Caco-2 (cell line): ENCODE measurements at regions not wholly inside any gene's neighbourhood (a gene's known extent, or its start where the extent isn't known, plus 50 kb on each side); places are given as distances from the start of the nearest gene placed in this dataset.

ENCODE experiments used
- BruUV-seq: library from RNA; stranded (reverse); fragments of 400-500 nt; replicated peaks from 2 replicates; lab custom pipeline; 2021; lab: Mats Ljungman, UMichigan
- CTCF ChIA-PET: fragments of 300-600 bp; sonication (Branson Sonifier 250); formaldehyde crosslinking; loops from one replicate; lab custom pipeline; 2022; ENCODE audit warnings: antibody characterized with exemption; lab: Charles Lee
- POLR2A ChIA-PET: fragments of 300-600 bp; sonication (Branson Sonifier 250); formaldehyde crosslinking; loops from one replicate; lab custom pipeline; 2022; ENCODE audit warnings: antibody characterized with exemption; lab: Charles Lee
- DNase-seq, 2 experiments: peaks; one replicate each; pipeline versions ENCODE4 v3.0.0 to v3.0.0-alpha.2; 2020 to 2022
- H3K27me3 ChIP-seq: replicated peaks from 2 replicates; pipeline ENCODE4 v1.6.0; 2011; ENCODE audit warnings: low read length; ENCODE audit not compliant: control insufficient read depth, insufficient read depth
- H3K36me3 ChIP-seq: 2 replicates; pipeline ENCODE4 v1.5.1; 2011; ENCODE audit warnings: low read length; ENCODE audit not compliant: control insufficient read depth, insufficient read depth
- H3K4me1 ChIP-seq: fragments of 250-450 bp; sonication (Bioruptor Pico); 2 replicates; pipeline ENCODE4 v1.5.1; 2020; ENCODE audit warnings: mild to moderate bottlenecking
- H3K4me3 ChIP-seq: 2 replicates; pipeline ENCODE4 v1.5.1; 2011; ENCODE audit warnings: low read depth, mild to moderate bottlenecking, control low read depth, low read length
- H3K9me3 ChIP-seq: fragments of 250-450 bp; sonication (Bioruptor Pico); 2 replicates; pipeline ENCODE4 v1.5.1; 2020; ENCODE audit warnings: mild to moderate bottlenecking, moderate library complexity
- H3K27ac Mint-ChIP-seq: one replicate; pipeline ENCODE4 v1.8.0; 2022; ENCODE audit warnings: mixed read lengths; ENCODE audit not compliant: unreplicated experiment
- H3K27me3 Mint-ChIP-seq: one replicate; pipeline ENCODE4 v1.8.0; 2022; ENCODE audit warnings: mixed read lengths; ENCODE audit not compliant: insufficient read depth, unreplicated experiment
- H3K36me3 Mint-ChIP-seq: one replicate; pipeline ENCODE4 v1.8.0; 2022; ENCODE audit warnings: mild to moderate bottlenecking, mixed read lengths; ENCODE audit not compliant: insufficient read depth, unreplicated experiment
- H3K4me1 Mint-ChIP-seq: one replicate; pipeline ENCODE4 v1.8.0; 2022; ENCODE audit warnings: low read depth, mixed read lengths; ENCODE audit not compliant: unreplicated experiment
- H3K4me3 Mint-ChIP-seq: one replicate; pipeline ENCODE4 v1.8.0; 2022; ENCODE audit warnings: mild to moderate bottlenecking, moderate library complexity, mixed read lengths; ENCODE audit not compliant: unreplicated experiment
- H3K9me3 Mint-ChIP-seq: one replicate; pipeline ENCODE4 v1.8.0; 2022; ENCODE audit warnings: mixed read lengths; ENCODE audit not compliant: unreplicated experiment
- intact Hi-C: fragments of 100-400 bp; cut with micrococcal nuclease; formaldehyde crosslinking; loops from one replicate; pipeline ENCODE4 v1.10.0; 2022; ENCODE audit not compliant: unreplicated experiment
- TF ChIP-seq, protein P1 (sequence below), 2 experiments: fragments of 200-600 bp in 1 of 2; IDR thresholded peaks; 1 replicate in 1 of 2; 2 replicates in 1 of 2; pipeline versions ENCODE4 v1.5.1 to v1.8.0; 2011 to 2022; ENCODE audit warnings: antibody characterized with exemption in 1 of 2, control low read depth in 1 of 2, inconsistent platforms in 1 of 2, low read depth in 1 of 2, low read length in 1 of 2, mild to moderate bottlenecking in 1 of 2, moderate library complexity in 1 of 2; ENCODE audit not compliant: insufficient read depth in 1 of 2, severe bottlenecking in 1 of 2, unreplicated experiment in 1 of 2

DNA sequence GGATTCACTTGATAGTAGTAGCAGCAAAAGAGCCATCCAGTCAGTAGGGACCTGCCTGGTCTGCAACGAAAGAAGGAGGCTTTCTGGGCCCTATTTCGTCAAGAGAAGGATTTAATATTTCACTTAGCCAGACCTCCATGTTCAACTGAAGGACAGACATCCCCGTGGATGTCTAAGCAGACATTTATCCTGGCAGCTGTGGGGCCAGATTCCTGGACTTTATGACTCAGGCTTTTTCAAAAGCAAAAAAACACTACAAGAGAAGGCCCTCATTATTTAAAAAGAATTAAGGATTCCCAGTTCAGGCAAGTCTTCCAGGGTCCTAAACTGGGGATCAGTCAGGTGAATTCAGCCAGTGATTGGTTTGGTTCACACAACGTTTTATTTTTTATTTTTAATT, 88.5 kb upstream of the TSPAN5 start:
- H3K27ac Mint-ChIP-seq, result peak overlapping the region; percentile 81
- TF ChIP-seq, protein P1, sequence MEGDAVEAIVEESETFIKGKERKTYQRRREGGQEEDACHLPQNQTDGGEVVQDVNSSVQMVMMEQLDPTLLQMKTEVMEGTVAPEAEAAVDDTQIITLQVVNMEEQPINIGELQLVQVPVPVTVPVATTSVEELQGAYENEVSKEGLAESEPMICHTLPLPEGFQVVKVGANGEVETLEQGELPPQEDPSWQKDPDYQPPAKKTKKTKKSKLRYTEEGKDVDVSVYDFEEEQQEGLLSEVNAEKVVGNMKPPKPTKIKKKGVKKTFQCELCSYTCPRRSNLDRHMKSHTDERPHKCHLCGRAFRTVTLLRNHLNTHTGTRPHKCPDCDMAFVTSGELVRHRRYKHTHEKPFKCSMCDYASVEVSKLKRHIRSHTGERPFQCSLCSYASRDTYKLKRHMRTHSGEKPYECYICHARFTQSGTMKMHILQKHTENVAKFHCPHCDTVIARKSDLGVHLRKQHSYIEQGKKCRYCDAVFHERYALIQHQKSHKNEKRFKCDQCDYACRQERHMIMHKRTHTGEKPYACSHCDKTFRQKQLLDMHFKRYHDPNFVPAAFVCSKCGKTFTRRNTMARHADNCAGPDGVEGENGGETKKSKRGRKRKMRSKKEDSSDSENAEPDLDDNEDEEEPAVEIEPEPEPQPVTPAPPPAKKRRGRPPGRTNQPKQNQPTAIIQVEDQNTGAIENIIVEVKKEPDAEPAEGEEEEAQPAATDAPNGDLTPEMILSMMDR (IDR thresholded peaks at IDR 0.05; ENCODE audit: insufficient read depth in 1 of 2, low read depth in 1 of 2, low read length in 1 of 2, severe bottlenecking in 1 of 2, unreplicated experiment in 1 of 2), result no peak
- BruUV-seq, result no TSS peak
- H3K4me3 Mint-ChIP-seq, result no peak overlapping the region
- Histone ChIP-seq H3K27me3 (no peaks in the 10 kb centered on the region), H3K9me3 (no peaks in the 10 kb centered on the region), H3K4me1 (peaks cover 37% of the 10 kb centered on the region), H3K4me3 (no peak overlapping the region), H3K36me3 (no peaks in the 10 kb centered on the region)
- POLR2A ChIA-PET, result interaction anchor here (1.0 kb wide), 2 partner anchors 54 to 70 kb away, joined by 3 to 6 read pairs; no protein-coding TSS in a partner anchor
- no peak for DNase-seq
- peaks cover 8% of the 10 kb centered on the region for H3K36me3 Mint-ChIP-seq
- intact Hi-C loops, result loop anchor here (1.0 to 5.0 kb wide), 9 partner anchors 25 to 280 kb away; partner anchors contain the start of genes EIF4E and METAP1
- H3K4me1 Mint-ChIP-seq, result peaks cover 22% of the 10 kb centered on the region
- CTCF ChIA-PET, result interaction anchor here (1.1 kb wide), 1 partner anchor 92 kb away, joined by 5 read pairs; no protein-coding TSS in a partner anchor
- no peaks in the 10 kb centered on the region for H3K27me3 Mint-ChIP-seq
- peaks cover 13% of the 10 kb centered on the region for H3K9me3 Mint-ChIP-seq

- H3K9me3 Mint-ChIP-seq, result peaks cover 13% of the 10 kb centered on the region
- Histone ChIP-seq H3K36me3 (no peaks in the 10 kb centered on the region), H3K4me3 (no peak overlapping the region), H3K27me3 (no peaks in the 10 kb centered on the region), H3K9me3 (no peaks in the 10 kb centered on the region), H3K4me1 (peaks cover 37% of the 10 kb centered on the region)
- H3K4me3 Mint-ChIP-seq, result no peak overlapping the region
- intact Hi-C loops, result loop anchor here (2.0 to 5.0 kb wide), 4 partner anchors 62 to 279 kb away; partner anchors contain the start of genes EIF4E and METAP1
- H3K27ac Mint-ChIP-seq, result peak overlapping the region; percentile 81
- peaks cover 22% of the 10 kb centered on the region for H3K4me1 Mint-ChIP-seq
- peaks cover 8% of the 10 kb centered on the region for H3K36me3 Mint-ChIP-seq
- ChIA-PET POLR2A (no interaction called here), CTCF (no interaction called here)
- no peaks in the 10 kb centered on the region for H3K27me3 Mint-ChIP-seq
- TF ChIP-seq, protein P1 (IDR thresholded peaks at IDR 0.05; ENCODE audit: insufficient read depth in 1 of 2, low read depth in 1 of 2, low read length in 1 of 2, severe bottlenecking in 1 of 2, unreplicated experiment in 1 of 2), result no peak
- BruUV-seq, result no TSS peak
- DNase-seq, result no peak
These were observed 88.1 kb upstream of the TSPAN5 start for GRCh38 chr4:98746530-98746929.

DNA sequence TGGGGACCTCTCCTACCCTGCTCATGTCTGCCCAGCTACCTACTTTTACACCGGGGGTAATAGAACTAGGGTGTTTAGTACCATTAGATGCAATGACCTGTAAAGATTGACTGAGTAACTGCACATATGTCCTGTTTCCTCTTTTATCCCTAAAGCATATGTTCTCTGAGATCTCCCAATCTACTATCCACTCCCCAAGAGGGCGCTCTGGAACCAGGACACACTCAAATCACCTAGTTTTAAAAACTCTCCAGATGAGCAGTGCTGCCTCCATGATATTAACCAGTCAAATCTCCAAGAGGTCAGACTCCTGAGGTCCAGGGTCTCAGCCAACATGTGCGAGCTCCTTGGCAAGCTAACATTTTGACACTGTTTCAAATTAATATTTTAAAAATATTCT, 87.0 kb upstream of the TSPAN5 start:
- POLR2A ChIA-PET, result no interaction called here
- CTCF ChIA-PET, result no interaction called here
- no TSS peak for BruUV-seq

More for the DNA sequence above, 87.0 kb upstream of the TSPAN5 start:
- Histone ChIP-seq H3K4me1 (peaks cover 37% of the 10 kb centered on the region), H3K36me3 (no peaks in the 10 kb centered on the region), H3K27me3 (no peaks in the 10 kb centered on the region), H3K4me3 (no peak overlapping the region), H3K9me3 (no peaks in the 10 kb centered on the region)
- Mint-ChIP-seq H3K4me3 (no peak overlapping the region), H3K27me3 (no peaks in the 10 kb centered on the region), H3K36me3 (peaks cover 8% of the 10 kb centered on the region), H3K4me1 (peaks cover 22% of the 10 kb centered on the region), H3K9me3 (peaks cover 13% of the 10 kb centered on the region), H3K27ac (peak overlapping the region; percentile 31)
- TF ChIP-seq, protein P1 (IDR thresholded peaks at IDR 0.05; ENCODE audit: insufficient read depth in 1 of 2, low read depth in 1 of 2, low read length in 1 of 2, severe bottlenecking in 1 of 2, unreplicated experiment in 1 of 2), result peak; percentile 8 to 18
- intact Hi-C loops, result loop anchor here (1.0 to 5.0 kb wide), 4 partner anchors 182 to 311 kb away; partner anchors contain the start of genes EIF4E and METAP1
- DNase-seq, result peak; percentile 42 to 44
